OCI-LY7 (cell line): ENCODE measurements at regions not wholly inside any gene's neighbourhood (a gene's known extent, or its start where the extent isn't known, plus 50 kb on each side); places are given as distances from the start of the nearest gene placed in this dataset.

ENCODE experiments used
- BruUV-seq: library from RNA; stranded (reverse); fragments of 400-500 nt; replicated peaks from 2 replicates; lab custom pipeline; 2021; lab: Mats Ljungman, UMichigan
- CTCF ChIA-PET: fragments of 300-600 bp; sonication (Branson Sonifier 250); formaldehyde crosslinking; loops from one replicate; lab custom pipeline; 2022; ENCODE audit warnings: antibody characterized with exemption; ENCODE audit not compliant: unreplicated experiment; lab: Charles Lee
- POLR2A ChIA-PET: fragments of 300-600 bp; sonication (Branson Sonifier 250); formaldehyde crosslinking; loops from one replicate; lab custom pipeline; 2022; ENCODE audit warnings: antibody characterized with exemption; lab: Charles Lee
- DNase-seq: peaks from one replicate; pipeline ENCODE4 v3.0.0-alpha.2; 2015; ENCODE audit warnings: low spot score
- H2AFZ ChIP-seq: fragments of 200-600 bp; sonication (generic), shearing (Covaris generic); 2 replicates; pipeline ENCODE4 v1.6.1; 2014; ENCODE audit warnings: mild to moderate bottlenecking, antibody characterized with exemption, low read length, moderate library complexity
- H3K27ac ChIP-seq: fragments of 200-600 bp; sonication (generic); 2 replicates; pipeline ENCODE4 v1.5.1; 2014; ENCODE audit warnings: mixed run types, low read depth, mild to moderate bottlenecking, moderate library complexity, low read length, inconsistent platforms; ENCODE audit not compliant: poor library complexity, severe bottlenecking
- H3K36me3 ChIP-seq: fragments of 200-600 bp; sonication (generic); 2 replicates; pipeline ENCODE4 v1.6.1; 2014; ENCODE audit warnings: mild to moderate bottlenecking, antibody characterized with exemption, low read length, moderate library complexity, mixed read lengths; ENCODE audit not compliant: insufficient read depth
- H3K4me1 ChIP-seq: fragments of 200-600 bp; sonication (generic); 2 replicates; pipeline ENCODE4 v1.5.1; 2014; ENCODE audit warnings: mild to moderate bottlenecking, low read length; ENCODE audit not compliant: insufficient read depth, poor library complexity, severe bottlenecking
- H3K4me2 ChIP-seq: fragments of 200-600 bp; sonication (generic); 2 replicates; pipeline ENCODE4 v1.6.1; 2014; ENCODE audit warnings: mild to moderate bottlenecking, low read length
- H3K4me3 ChIP-seq: fragments of 200-600 bp; sonication (generic); 2 replicates; pipeline ENCODE4 v1.5.1; 2014; ENCODE audit warnings: mild to moderate bottlenecking, low read depth, low read length; ENCODE audit not compliant: poor library complexity, severe bottlenecking
- H3K79me2 ChIP-seq: fragments of 200-600 bp; sonication (generic); 2 replicates; pipeline ENCODE4 v1.6.1; 2016; ENCODE audit warnings: low read depth, mild to moderate bottlenecking, low read length, moderate library complexity, mixed read lengths; ENCODE audit not compliant: insufficient read depth
- H3K9me2 ChIP-seq: fragments of 200-600 bp; sonication (generic); 2 replicates; pipeline ENCODE4 v1.6.1; 2016; ENCODE audit warnings: mild to moderate bottlenecking, low read length, mixed read lengths; ENCODE audit not compliant: insufficient read depth
- H3K9me3 ChIP-seq: fragments of 200-600 bp; sonication (generic); 2 replicates; pipeline ENCODE4 v1.6.1; 2014; ENCODE audit warnings: mild to moderate bottlenecking, mixed run types, low read length, mixed read lengths
- H4K20me1 ChIP-seq: fragments of 200-600 bp; sonication (generic); 2 replicates; pipeline ENCODE4 v1.6.1; 2014; ENCODE audit warnings: mild to moderate bottlenecking, antibody characterized with exemption, low read length, moderate library complexity, mixed read lengths; ENCODE audit not compliant: insufficient read depth
- EZH2phosphoT487 ChIP-seq: fragments of 200-600 bp; sonication (generic); IDR thresholded peaks from 2 replicates; pipeline ENCODE4 v1.6.1; 2018; ENCODE audit warnings: low read depth, borderline replicate concordance, mild to moderate bottlenecking, mixed run types, antibody characterized with exemption, low read length, moderate library complexity, mixed read lengths
- intact Hi-C: fragments of 100-400 bp; cut with micrococcal nuclease; formaldehyde crosslinking; loops from one replicate; pipeline ENCODE4 v1.10.0; 2022; ENCODE audit not compliant: unreplicated experiment
- TF ChIP-seq, protein P1 (sequence below): fragments of 200-600 bp; sonication (generic); conservative IDR thresholded peaks from 2 replicates; pipeline ENCODE4 v1.5.1; 2014; ENCODE audit warnings: mild to moderate bottlenecking, antibody characterized with exemption, low read length, moderate library complexity, mixed read lengths

DNA sequence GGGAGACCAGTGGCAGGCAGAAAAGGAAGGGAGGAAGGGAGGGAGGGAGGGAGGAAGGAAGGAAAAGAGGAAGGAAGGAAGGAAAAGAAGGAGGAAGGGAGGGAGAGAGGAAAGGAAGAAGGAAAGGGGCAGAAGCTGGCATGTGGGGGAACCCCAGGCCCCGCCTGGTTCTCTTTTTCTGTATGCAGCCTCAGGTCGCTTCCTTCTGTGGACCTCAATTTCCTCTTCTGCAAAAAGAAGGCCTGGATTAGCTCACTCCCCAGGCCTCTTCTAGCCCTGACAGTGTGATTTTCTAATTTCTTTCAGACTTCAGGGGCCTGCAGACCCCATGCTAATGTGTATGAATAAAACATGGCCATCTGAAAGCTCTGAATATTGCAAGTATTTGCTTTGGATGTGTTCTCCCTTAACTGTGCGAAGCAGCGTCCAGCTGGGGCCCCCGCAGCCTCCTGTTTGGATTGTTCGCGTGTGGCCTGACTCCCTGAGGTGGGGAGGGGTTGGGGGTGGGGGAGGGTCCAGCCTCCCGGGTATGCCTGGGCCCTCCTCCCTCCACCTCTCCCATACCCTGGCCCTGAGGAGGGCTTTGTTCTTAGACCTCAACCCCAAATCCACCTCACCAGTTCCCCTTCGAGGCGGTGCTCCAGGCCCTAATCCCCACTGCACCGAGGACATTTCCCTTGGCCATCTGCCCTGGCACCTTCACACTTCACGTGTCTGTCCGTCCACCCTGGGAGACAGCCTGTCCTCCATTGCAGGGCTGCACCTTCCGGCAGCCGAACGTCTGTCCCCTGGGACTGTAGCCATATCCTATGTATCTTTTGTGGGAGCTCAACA, 199.9 kb upstream of the ATP6AP2 start:
- no peaks in the 10 kb centered on the region for H3K79me2 ChIP-seq
- no peaks in the 10 kb centered on the region for H3K36me3 ChIP-seq
- H3K9me3 ChIP-seq: no peaks in the 10 kb centered on the region
- H3K4me1 ChIP-seq: no peaks in the 10 kb centered on the region
- no peaks in the 10 kb centered on the region for H4K20me1 ChIP-seq
- TF ChIP-seq, protein P1, sequence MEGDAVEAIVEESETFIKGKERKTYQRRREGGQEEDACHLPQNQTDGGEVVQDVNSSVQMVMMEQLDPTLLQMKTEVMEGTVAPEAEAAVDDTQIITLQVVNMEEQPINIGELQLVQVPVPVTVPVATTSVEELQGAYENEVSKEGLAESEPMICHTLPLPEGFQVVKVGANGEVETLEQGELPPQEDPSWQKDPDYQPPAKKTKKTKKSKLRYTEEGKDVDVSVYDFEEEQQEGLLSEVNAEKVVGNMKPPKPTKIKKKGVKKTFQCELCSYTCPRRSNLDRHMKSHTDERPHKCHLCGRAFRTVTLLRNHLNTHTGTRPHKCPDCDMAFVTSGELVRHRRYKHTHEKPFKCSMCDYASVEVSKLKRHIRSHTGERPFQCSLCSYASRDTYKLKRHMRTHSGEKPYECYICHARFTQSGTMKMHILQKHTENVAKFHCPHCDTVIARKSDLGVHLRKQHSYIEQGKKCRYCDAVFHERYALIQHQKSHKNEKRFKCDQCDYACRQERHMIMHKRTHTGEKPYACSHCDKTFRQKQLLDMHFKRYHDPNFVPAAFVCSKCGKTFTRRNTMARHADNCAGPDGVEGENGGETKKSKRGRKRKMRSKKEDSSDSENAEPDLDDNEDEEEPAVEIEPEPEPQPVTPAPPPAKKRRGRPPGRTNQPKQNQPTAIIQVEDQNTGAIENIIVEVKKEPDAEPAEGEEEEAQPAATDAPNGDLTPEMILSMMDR: no peak
- no peak for TF ChIP-seq EZH2phosphoT487
- H3K27ac ChIP-seq: no peak overlapping the region
- intact Hi-C loops: no loop called here
- POLR2A ChIA-PET: interaction anchor here (0.6 kb wide), 1 partner anchor 55 kb away, joined by 3 read pairs; no protein-coding TSS in a partner anchor
- no peak overlapping the region for H3K4me2 ChIP-seq
- no peak overlapping the region for H2AFZ ChIP-seq
- H3K4me3 ChIP-seq: no peak overlapping the region
- no peak for DNase-seq
- CTCF ChIA-PET: no interaction called here
- H3K9me2 ChIP-seq: no peaks in the 10 kb centered on the region
- no TSS peak for BruUV-seq

DNA sequence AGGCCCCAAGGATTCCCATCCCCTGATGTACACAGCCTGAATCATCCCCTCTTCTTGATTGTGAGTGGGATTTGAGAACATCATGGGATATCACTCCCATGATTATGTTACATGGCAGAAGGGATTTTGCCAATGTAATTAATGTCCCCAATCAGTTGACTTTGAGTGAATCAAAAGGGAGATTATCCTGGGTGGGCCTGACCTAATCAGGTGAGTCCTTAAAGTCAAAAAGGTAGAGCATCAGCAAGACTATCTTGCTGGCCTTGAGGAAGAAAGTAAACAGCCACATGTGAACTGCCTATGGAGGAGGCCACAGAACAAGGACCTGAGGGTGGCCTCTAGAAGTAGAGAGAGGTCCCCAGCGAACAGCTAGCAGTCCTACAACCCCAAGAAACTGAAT, 203.1 kb upstream of the ATP6AP2 start:
- H4K20me1 ChIP-seq: no peaks in the 10 kb centered on the region
- no peak for DNase-seq
- TF ChIP-seq EZH2phosphoT487: no peak
- TF ChIP-seq, protein P1: no peak
- H3K4me2 ChIP-seq: no peak overlapping the region
- H2AFZ ChIP-seq: no peak overlapping the region
- no peaks in the 10 kb centered on the region for H3K4me1 ChIP-seq
- ChIA-PET CTCF (no interaction called here), POLR2A (no interaction called here)
- intact Hi-C loops: no loop called here
- H3K9me3 ChIP-seq: no peaks in the 10 kb centered on the region
- no peaks in the 10 kb centered on the region for H3K79me2 ChIP-seq
- no peak overlapping the region for H3K4me3 ChIP-seq
- no peaks in the 10 kb centered on the region for H3K36me3 ChIP-seq
- H3K27ac ChIP-seq: no peak overlapping the region
- H3K9me2 ChIP-seq: no peaks in the 10 kb centered on the region
- no TSS peak for BruUV-seq

DNA sequence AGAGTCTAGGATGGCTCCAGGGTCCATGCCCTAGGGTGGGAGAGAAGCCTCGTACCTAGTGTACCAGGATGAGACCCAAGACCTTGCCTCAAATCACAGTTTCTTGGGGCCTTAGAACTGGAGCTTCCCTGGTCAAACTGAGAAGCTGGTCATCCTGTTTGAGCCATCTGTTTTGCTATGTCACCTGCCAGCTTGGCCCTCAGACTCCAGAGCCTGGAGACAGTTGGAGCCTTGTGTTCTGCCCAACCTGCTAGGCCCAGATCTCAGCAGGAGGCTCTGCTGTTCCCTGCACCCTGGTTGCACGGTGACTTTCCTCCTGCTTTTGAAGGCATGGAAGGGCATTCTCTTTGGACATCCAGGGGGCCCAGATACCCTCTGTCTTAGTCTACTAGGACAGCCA, 206.3 kb upstream of the ATP6AP2 start:
- H3K27ac ChIP-seq: no peak overlapping the region
- no peaks in the 10 kb centered on the region for H3K36me3 ChIP-seq
- H3K79me2 ChIP-seq: no peaks in the 10 kb centered on the region
- intact Hi-C loops: no loop called here
- no peaks in the 10 kb centered on the region for H3K9me2 ChIP-seq
- H3K4me2 ChIP-seq: no peak overlapping the region
- TF ChIP-seq, protein P1: no peak
- no peak for TF ChIP-seq EZH2phosphoT487
- H3K4me1 ChIP-seq: no peaks in the 10 kb centered on the region
- H4K20me1 ChIP-seq: no peaks in the 10 kb centered on the region
- H3K9me3 ChIP-seq: no peaks in the 10 kb centered on the region
- no peak overlapping the region for H3K4me3 ChIP-seq
- H2AFZ ChIP-seq: no peak overlapping the region
- no peak for DNase-seq
- POLR2A ChIA-PET: no interaction called here
- no TSS peak for BruUV-seq
- CTCF ChIA-PET: no interaction called here
